Transverse colon (tissue), 4 donors: ENCODE measurements at regions not wholly inside any gene's neighbourhood (a gene's known extent, or its start where the extent isn't known, plus 50 kb on each side); places are given as distances from the start of the nearest gene placed in this dataset.
"Not testable (repeated sequence)": the region's sequence is repeated elsewhere in the genome, so short reads cannot be mapped to it uniquely, and the experiment has no call there.

ENCODE experiments used
- DNase-seq: peaks from one replicate; pipeline ENCODE4 v3.0.0-alpha.2; 2019
- H3K27ac ChIP-seq, 4 donors: fragments of 200-600 bp; sonication (generic); 2 replicates each; pipeline ENCODE4 v1.5.1; 2016 to 2018; ENCODE audit warnings: inconsistent platforms in 4 of 4
- H3K27me3 ChIP-seq: fragments of 200-600 bp; sonication (generic); 2 replicates; pipeline ENCODE4 v1.5.1; 2017; ENCODE audit warnings: inconsistent platforms
- H3K36me3 ChIP-seq, 4 donors: fragments of 200-600 bp; sonication (generic); 2 replicates each; pipeline ENCODE4 v1.5.1; 2017 to 2019; ENCODE audit warnings: inconsistent platforms in 4 of 4
- H3K4me1 ChIP-seq, 4 donors: fragments of 200-600 bp; sonication (generic); 2 replicates each; pipeline ENCODE4 v1.5.1; 2017 to 2020; ENCODE audit warnings: inconsistent platforms in 4 of 4
- H3K4me3 ChIP-seq, 4 donors: fragments of 200-600 bp; sonication (generic); 1 replicate in 1 of 4; 2 replicates in 3 of 4; pipeline versions ENCODE4 v1.5.1 to v1.6.1; 2017 to 2019; ENCODE audit warnings: inconsistent platforms in 4 of 4
- H3K9me3 ChIP-seq, 2 donors: fragments of 200-600 bp; sonication (generic); 2 replicates each; pipeline ENCODE4 v1.5.1; 2017 to 2019; ENCODE audit warnings: inconsistent platforms in 2 of 2
- WGBS, 2 donors: methylation state at CpG; one replicate each; pipeline ENCODE4 v1.1.5; 2018; ENCODE audit warnings: low coverage in 1 of 2; 5-methylcytosine and 5-hydroxymethylcytosine counted together
- in situ Hi-C, 4 donors: fragments of 200-750 bp; cut with MboI; loops; one replicate each; pipeline versions ENCODE4 v1.15.0 to v1.15.1; 2017; ENCODE audit warnings: low sequenced_read_pairs in 3 of 4, low pct_ligation_motif_present in 1 of 4, low pct_unique_long_range_greater_than_20kb in 1 of 4
- intact Hi-C: fragments of 100-400 bp; cut with DNase I; formaldehyde crosslinking; loops from one replicate; pipeline ENCODE4 v1.15.1; 2023; ENCODE audit warnings: low total_unique reads

- DNase-seq, result peak; percentile 39
- intact Hi-C loops, H3K9me3 ChIP-seq, in situ Hi-C loops, H3K4me1 ChIP-seq, H3K36me3 ChIP-seq, H3K27me3 ChIP-seq: not testable (repeated sequence)
- Histone ChIP-seq H3K4me3 (peak overlapping the region; percentile 41 to 57 (median 52)), H3K27ac (peak overlapping the region; percentile 76 to 90 (median 83))
- no CpG with 5 or more reads among the region's 89 CpGs for WGBS, 2 donors
These were observed 56.7 kb upstream of the GOLGA8R start for GRCh38 chr15:30470601-30471365.

GRCh38 chr15:30471366-30471749 lies 57.3 kb upstream of the GOLGA8R start:
- in situ Hi-C loops, H3K36me3 ChIP-seq, H3K27me3 ChIP-seq, DNase-seq, H3K9me3 ChIP-seq, intact Hi-C loops, H3K4me1 ChIP-seq: not testable (repeated sequence)
- WGBS, 2 donors, result no CpG with 5 or more reads among the region's 34 CpGs
- Histone ChIP-seq H3K27ac (peak overlapping the region; percentile 76 to 90 (median 83)), H3K4me3 (peak overlapping the region in 3 of 4 donors; percentile 41 to 55 (median 49))

GRCh38 chr15:30471817-30472551 lies 57.9 kb upstream of the GOLGA8R start:
- H3K4me1 ChIP-seq, H3K27me3 ChIP-seq, H3K9me3 ChIP-seq, H3K36me3 ChIP-seq, H3K27ac ChIP-seq, in situ Hi-C loops, DNase-seq, intact Hi-C loops, H3K4me3 ChIP-seq: not testable (repeated sequence)
- no CpG with 5 or more reads among the region's 10 CpGs for WGBS, 2 donors

- intact Hi-C loops, DNase-seq, in situ Hi-C loops, H3K4me1 ChIP-seq, H3K36me3 ChIP-seq, H3K27me3 ChIP-seq, H3K9me3 ChIP-seq, H3K4me3 ChIP-seq, H3K27ac ChIP-seq: not testable (repeated sequence)
- 91% methylated on average over 9 of the region's 9 CpGs; no CpG with 5 or more reads in 1 of the 2 donors for WGBS, 2 donors
These were observed 67.0 kb upstream of the GOLGA8Q start for GRCh38 chr15:30484887-30485286.

- H3K4me3 ChIP-seq, H3K9me3 ChIP-seq, H3K4me1 ChIP-seq, intact Hi-C loops, in situ Hi-C loops, H3K27me3 ChIP-seq, H3K27ac ChIP-seq, DNase-seq, H3K36me3 ChIP-seq: not testable (repeated sequence)
- WGBS, 2 donors, result 90% methylated on average over 17 of the region's 17 CpGs; no CpG with 5 or more reads in 1 of the 2 donors
These were observed 62.6 kb upstream of the GOLGA8Q start for GRCh38 chr15:30489237-30489636.

GRCh38 chr15:30490334-30490733 lies 61.5 kb upstream of the GOLGA8Q start:
- H3K36me3 ChIP-seq, H3K27ac ChIP-seq, H3K4me1 ChIP-seq, in situ Hi-C loops, intact Hi-C loops, DNase-seq, H3K27me3 ChIP-seq, H3K9me3 ChIP-seq, H3K4me3 ChIP-seq: not testable (repeated sequence)
- WGBS, 2 donors, result 69% methylated on average over 1 of the region's 1 CpG; no CpG with 5 or more reads in 1 of the 2 donors

- H3K36me3 ChIP-seq, H3K9me3 ChIP-seq, H3K4me1 ChIP-seq, H3K4me3 ChIP-seq, H3K27me3 ChIP-seq, in situ Hi-C loops, DNase-seq, intact Hi-C loops, H3K27ac ChIP-seq: not testable (repeated sequence)
- no CpG with 5 or more reads among the region's 1 CpG for WGBS, 2 donors
These were observed 57.9 kb upstream of the GOLGA8Q start for GRCh38 chr15:30493947-30494346.

- H3K27me3 ChIP-seq, H3K4me3 ChIP-seq, H3K27ac ChIP-seq, in situ Hi-C loops, H3K36me3 ChIP-seq, H3K4me1 ChIP-seq, DNase-seq, intact Hi-C loops, H3K9me3 ChIP-seq: not testable (repeated sequence)
These were observed 54.6 kb upstream of the GOLGA8Q start for GRCh38 chr15:30497275-30497674.

GRCh38 chr15:30499233-30499632 lies 52.6 kb upstream of the GOLGA8Q start:
- H3K9me3 ChIP-seq, H3K36me3 ChIP-seq, in situ Hi-C loops, intact Hi-C loops, H3K4me3 ChIP-seq, H3K4me1 ChIP-seq, H3K27ac ChIP-seq, H3K27me3 ChIP-seq, DNase-seq: not testable (repeated sequence)
- WGBS, 2 donors, result no CpG with 5 or more reads among the region's 7 CpGs

GRCh38 chr15:30500511-30500910 lies 51.3 kb upstream of the GOLGA8Q start:
- 94 to 100% methylated on average over 1 of the region's 2 CpGs for WGBS, 2 donors
- H3K27me3 ChIP-seq, H3K36me3 ChIP-seq, H3K27ac ChIP-seq, DNase-seq, in situ Hi-C loops, intact Hi-C loops, H3K4me1 ChIP-seq, H3K4me3 ChIP-seq, H3K9me3 ChIP-seq: not testable (repeated sequence)
